ENCODE measurements at regions not wholly inside any gene's neighbourhood (a gene's known extent, or its start where the extent isn't known, plus 50 kb on each side); places are given as distances from the start of the nearest gene placed in this dataset.

GRCh38 chr1:186559601-186560116 is 98.7 kb upstream of the PDC start (continued):
- TF ChIP-seq BCL3 (IDR thresholded peaks at IDR 0.05; ENCODE audit: borderline replicate concordance, insufficient read depth, low read depth, low read length, poor library complexity, severe bottlenecking) (peak; percentile 14), FOXM1 (IDR thresholded peaks at IDR 0.05; ENCODE audit: low read depth, low read length) (peak; percentile 87; the same call in 1 of the 2 replicates), SREBF2 (IDR thresholded peaks at IDR 0.05; ENCODE audit: low read length) (no peak), NFIC (IDR thresholded peaks at IDR 0.05; ENCODE audit: low read depth, low read length) (peak; percentile 87; the same call in 1 of the 2 replicates), CREM (IDR thresholded peaks at IDR 0.05; ENCODE audit: low read depth) (peak; percentile 35; the same call in 1 of the 2 replicates), PAX5 (IDR thresholded peaks at IDR 0.05; ENCODE audit: borderline replicate concordance, low read depth, low read length) (no peak), BCLAF1 (IDR thresholded peaks at IDR 0.05) (no peak), ZBTB11 (CRISPR knock-in tag; IDR thresholded peaks at IDR 0.05) (no peak), E4F1 (IDR thresholded peaks at IDR 0.05; ENCODE audit: borderline replicate concordance, partially characterized antibody) (no peak), HDGF (IDR thresholded peaks at IDR 0.05) (no peak), HCFC1 (IDR thresholded peaks at IDR 0.05; ENCODE audit: low read length) (no peak), ATF2 (IDR thresholded peaks at IDR 0.05; ENCODE audit: low read length) (peak; percentile 37; the same call in 1 of the 2 replicates), EED (IDR thresholded peaks at IDR 0.05; ENCODE audit: low read depth) (peak; percentile 88), ZBTB40 (IDR thresholded peaks at IDR 0.05; ENCODE audit: borderline replicate concordance) (no peak)
